HT-29 (cell line): ENCODE measurements at regions not wholly inside any gene's neighbourhood (a gene's known extent, or its start where the extent isn't known, plus 50 kb on each side); places are given as distances from the start of the nearest gene placed in this dataset.
"Not testable (repeated sequence)": the region's sequence is repeated elsewhere in the genome, so short reads cannot be mapped to it uniquely, and the experiment has no call there.

Source experiments
- DNase-seq: peaks from one replicate; pipeline ENCODE4 v3.0.0-alpha.2; 2015; ENCODE audit warnings: low spot score

- no peak for DNase-seq
Measured at GRCh38 chr13:97723655-97724054, 229.8 kb upstream of the IPO5 start.

- no peak for DNase-seq
Measured at GRCh38 chr13:97724450-97724849, 229.0 kb upstream of the IPO5 start.

GRCh38 chr13:97726664-97727280, 226.7 kb upstream of the IPO5 start:
- DNase-seq: no peak

DNA sequence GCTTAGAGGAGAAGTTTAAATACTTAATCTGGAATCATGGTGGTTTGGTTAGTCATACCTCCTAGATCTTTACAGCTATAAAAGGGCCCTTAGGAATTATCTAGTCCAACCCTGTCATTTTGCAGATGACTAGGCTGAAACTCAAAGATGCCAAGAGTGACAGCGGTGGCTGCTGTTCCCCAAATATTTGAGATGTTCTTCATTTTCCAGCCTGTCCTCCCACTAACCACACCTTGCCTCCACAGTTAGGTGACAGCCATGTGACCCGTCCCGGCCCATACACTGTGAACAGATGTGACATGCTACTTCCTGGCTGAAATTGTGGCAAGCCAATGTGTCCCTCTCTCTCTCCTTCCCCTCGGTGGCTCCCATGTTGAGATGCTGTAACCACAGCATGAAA, 225.5 kb upstream of the IPO5 start:
- DNase-seq: no peak

- DNase-seq: no peak
Measured at GRCh38 chr13:97736436-97736835, 217.0 kb upstream of the IPO5 start.

DNA sequence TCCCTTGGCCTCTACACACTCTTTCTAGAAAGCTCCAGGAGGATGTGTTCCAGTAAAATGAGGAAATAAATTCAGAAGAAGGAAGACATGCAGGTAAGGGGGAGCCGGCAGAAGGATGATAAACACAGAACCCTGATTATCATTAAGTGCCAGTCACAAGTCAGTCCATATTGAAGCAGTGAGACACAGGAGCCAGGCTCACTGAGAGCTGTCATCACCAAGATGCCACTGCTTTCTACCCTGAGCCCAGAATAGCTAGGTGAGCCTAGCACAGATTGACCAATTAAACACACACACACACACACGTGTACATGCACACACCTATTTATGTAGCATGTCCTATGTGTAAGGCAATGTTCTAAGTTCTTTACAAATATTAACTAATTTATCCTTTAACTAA, 211.4 kb upstream of the IPO5 start:
- DNase-seq: no peak

- DNase-seq: no peak
Measured at GRCh38 chr13:97743938-97744337, 209.5 kb upstream of the IPO5 start.

- DNase-seq: no peak
Measured at GRCh38 chr13:97746649-97747048, 206.8 kb upstream of the IPO5 start.

DNA sequence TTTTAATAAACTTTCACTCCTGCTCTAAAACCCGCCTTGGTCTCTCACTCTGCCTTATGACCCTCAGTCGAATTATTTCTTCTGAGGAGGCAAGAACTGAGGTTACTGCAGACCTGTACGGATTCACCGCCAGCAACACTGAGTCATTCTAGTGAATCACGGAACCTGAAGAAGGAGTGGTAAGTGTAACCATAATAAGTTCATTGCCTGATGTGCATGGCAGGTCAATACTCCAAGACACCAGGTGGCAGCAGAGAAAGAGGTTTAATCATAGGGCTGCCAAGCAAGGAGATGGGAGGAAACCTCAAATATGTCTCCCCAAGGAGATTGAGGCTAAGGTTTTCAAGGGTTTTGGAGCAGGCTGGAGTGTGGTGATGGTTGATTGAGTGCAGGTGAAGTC, 204.3 kb upstream of the IPO5 start:
- DNase-seq: peak; percentile 44

DNA sequence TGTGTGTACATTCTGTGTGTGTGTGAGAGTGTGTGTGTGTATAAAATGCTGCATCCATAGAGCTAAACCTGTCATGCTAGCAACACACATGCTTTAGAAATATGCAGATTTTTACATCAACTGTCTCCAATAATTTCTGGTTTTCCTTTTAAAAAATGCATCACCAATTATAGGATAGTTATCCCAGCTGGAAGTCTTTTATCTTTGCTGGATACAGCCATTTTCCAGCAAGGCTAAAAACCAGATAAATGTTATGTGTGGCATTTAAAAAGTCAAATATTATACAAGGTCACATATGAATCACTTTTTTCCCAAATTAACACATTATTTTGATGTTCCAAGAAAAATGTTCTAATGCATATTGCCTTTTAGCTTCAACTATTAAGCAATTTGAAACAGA, 202.0 kb upstream of the IPO5 start:
- DNase-seq: no peak

- DNase-seq: no peak
Measured at GRCh38 chr13:97752961-97753668, 200.4 kb upstream of the IPO5 start.

GRCh38 chr13:97753942-97754670, 199.4 kb upstream of the IPO5 start:
- no peak for DNase-seq

DNA sequence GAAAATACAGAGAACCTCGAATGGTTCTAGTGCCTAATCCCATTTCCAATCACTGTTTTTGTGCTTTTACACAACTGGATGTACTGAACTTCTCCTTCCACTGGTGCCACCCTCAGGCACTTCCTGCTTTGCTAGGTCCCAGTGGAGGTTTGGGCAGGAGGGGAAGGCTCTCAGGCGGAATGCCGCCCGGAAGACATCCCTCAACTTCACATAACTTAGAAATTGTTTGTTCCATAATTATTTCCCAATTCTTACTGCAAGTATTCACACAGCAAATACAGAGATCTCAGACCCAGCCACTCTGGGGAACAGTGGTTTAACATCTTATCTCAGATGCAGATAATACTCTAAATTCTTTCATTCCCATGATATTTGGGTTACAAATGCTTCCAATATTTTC, 195.7 kb upstream of the IPO5 start:
- DNase-seq: no peak

- DNase-seq: no peak
Measured at GRCh38 chr13:97758317-97758716, 195.2 kb upstream of the IPO5 start.

DNA sequence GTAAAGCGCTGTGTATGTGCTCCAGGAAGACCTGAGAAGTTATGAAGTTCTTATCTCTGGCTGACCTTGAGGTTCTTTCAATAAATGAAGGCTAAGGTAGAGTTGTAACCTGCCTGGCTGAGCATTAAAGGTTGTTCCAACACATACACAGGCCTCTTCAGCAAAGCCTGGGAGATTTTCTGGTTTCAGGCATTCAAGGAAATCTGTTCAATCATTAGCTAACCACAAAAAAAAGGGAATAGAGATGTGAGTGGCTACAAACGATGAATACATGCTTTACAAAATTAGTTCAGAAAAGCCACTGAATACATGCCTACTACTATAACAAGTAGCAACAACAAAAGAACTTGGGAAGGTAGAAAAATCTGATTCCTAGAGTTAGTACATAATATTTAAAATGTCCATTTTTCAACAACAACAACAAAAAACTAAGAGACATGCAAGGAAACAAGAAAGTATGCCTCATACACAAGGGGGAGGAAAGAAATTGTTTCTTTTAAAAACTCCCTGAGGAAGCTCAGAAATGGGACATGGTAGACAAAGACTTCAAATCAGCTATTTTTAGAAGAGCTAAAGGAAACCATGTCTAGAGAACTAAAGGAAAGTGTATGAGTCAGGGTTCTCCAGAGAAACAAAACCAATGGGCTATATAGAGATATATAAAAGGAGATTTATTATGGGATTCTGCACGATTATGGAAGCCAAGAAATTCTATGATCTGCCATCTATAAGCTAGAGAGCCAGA, 191.5 kb upstream of the IPO5 start:
- DNase-seq: no peak

DNA sequence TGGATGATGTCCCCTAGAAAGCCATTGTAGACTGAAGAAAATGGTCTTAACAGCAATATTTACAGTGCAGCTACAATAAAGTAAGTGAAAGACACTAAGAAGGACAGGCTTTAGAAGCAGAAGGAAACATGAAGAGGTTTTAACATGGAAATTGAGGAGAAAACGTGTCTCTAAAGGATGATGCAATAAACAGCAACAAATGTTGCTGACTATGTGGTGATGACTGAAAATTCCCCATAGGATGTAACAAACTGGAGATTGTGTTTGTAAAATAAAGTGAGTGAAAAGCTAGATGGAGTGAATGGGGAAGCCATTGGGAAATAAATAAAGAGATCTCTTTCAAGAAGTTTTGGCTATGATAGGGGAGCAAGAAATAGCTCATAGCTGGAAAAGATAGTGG, 186.7 kb upstream of the IPO5 start:
- no peak for DNase-seq

- no peak for DNase-seq
Measured at GRCh38 chr13:97768134-97768533, 185.3 kb upstream of the IPO5 start.

- not testable (repeated sequence) for DNase-seq
Measured at GRCh38 chr13:97770231-97770630, 183.2 kb upstream of the IPO5 start.

- not testable (repeated sequence) for DNase-seq
Measured at GRCh38 chr13:97772466-97772865, 181.0 kb upstream of the IPO5 start.

DNA sequence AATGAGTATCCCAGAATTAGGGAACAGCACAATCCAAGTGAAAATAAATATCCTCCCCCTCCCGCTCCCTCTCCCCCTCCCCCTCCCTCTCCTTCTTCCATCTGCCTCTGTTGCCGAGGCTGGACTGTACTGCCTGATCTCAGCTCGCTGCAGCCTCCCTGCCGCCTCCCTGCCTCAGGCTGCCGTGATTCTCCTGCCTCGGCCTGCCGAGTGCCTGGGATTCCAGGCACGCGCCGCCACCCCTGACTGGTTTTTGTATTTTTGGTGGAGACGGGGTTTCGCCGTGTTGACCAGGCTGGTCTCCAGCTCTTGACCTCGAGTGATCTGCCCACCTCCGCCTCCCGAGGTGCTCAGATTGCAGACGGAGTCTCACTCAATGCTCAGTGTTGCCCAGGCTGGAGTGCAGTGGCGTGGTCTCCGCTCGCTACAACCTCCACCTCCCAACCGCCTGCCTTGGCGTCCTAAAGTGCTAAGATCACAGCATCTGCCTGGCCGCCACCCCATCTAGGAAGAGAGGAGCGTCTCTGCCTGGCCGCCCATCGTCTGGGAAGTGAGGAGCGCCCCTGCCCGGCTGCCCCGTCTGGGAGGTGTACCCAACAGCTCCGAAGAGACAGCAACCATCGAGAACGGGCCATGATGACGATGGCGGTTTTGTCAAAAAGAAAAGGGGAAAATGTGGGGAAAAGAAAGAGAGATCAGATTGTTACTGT, 178.9 kb upstream of the IPO5 start:
- not testable (repeated sequence) for DNase-seq

GRCh38 chr13:97780486-97780885, 173.0 kb upstream of the IPO5 start:
- DNase-seq: no peak

- DNase-seq: no peak
Measured at GRCh38 chr13:97781891-97782305, 171.6 kb upstream of the IPO5 start.
